Mucosa of descending colon (tissue), 3 donors: ENCODE measurements at regions not wholly inside any gene's neighbourhood (a gene's known extent, or its start where the extent isn't known, plus 50 kb on each side); places are given as distances from the start of the nearest gene placed in this dataset.

Experiments
- ATAC-seq: fragments of 200-7000 bp; cut with Tn5 transposase; one replicate; pipeline ENCODE4 v1.9.1; 2020; ENCODE audit warnings: mild to moderate bottlenecking, moderate library complexity
- DNase-seq, 3 donors: peaks; one replicate each; pipeline ENCODE4 v3.0.0-alpha.2; 2020
- H3K36me3 ChIP-seq: fragments of 200-600 bp; one replicate; pipeline ENCODE4 v1.8.0; 2021; ENCODE audit warnings: low read depth, mild to moderate bottlenecking
- H3K4me1 ChIP-seq: fragments of 200-600 bp; one replicate; pipeline ENCODE4 v1.8.0; 2021; ENCODE audit warnings: low read depth, mild to moderate bottlenecking
- H3K4me3 ChIP-seq: fragments of 200-600 bp; one replicate; pipeline ENCODE4 v1.8.0; 2021; ENCODE audit warnings: mild to moderate bottlenecking
- H3K9me3 ChIP-seq: fragments of 200-600 bp; one replicate; pipeline ENCODE4 v1.8.0; 2021; ENCODE audit warnings: mild to moderate bottlenecking
- CTCF ChIP-seq: fragments of 200-600 bp; IDR thresholded peaks from one replicate; pipeline ENCODE4 v1.8.0; 2022; ENCODE audit warnings: antibody characterized with exemption, mild to moderate bottlenecking
- intact Hi-C, 2 donors: fragments of 100-400 bp; cut with DNase I in 1 of 2; cut with micrococcal nuclease in 1 of 2; formaldehyde crosslinking; loops; one replicate each; pipeline versions ENCODE4 v1.11.0 to v1.11.1; 2022; cut with DNase I, micrococcal nuclease
- donor health status: DM: no; HTN: no; CAD: no; lungs with moderate emphysema.
- donor health status: DM: no; HTN: no; CAD: no.
- donor health status: DM: no; HTN: yes; CAD: no.

- no peaks in the 10 kb centered on the region for H3K4me1 ChIP-seq
- ATAC-seq (no peak), DNase-seq (no peak)
- H3K4me3 ChIP-seq = no peak overlapping the region
- no peaks in the 10 kb centered on the region for H3K36me3 ChIP-seq
- no peak for TF ChIP-seq CTCF
- no peaks in the 10 kb centered on the region for H3K9me3 ChIP-seq
- intact Hi-C loops = no loop called here
These were observed 56.1 kb downstream of the BTG1 start for GRCh38 chr12:92089559-92089958.

- Histone ChIP-seq H3K4me1 (no peaks in the 10 kb centered on the region), H3K4me3 (no peak overlapping the region), H3K36me3 (no peaks in the 10 kb centered on the region), H3K9me3 (no peaks in the 10 kb centered on the region)
- DNase-seq (no peak), ATAC-seq (peak; percentile 55)
- intact Hi-C loops = no loop called here
- TF ChIP-seq CTCF = no peak
These were observed 56.8 kb downstream of the BTG1 start for GRCh38 chr12:92088805-92089204.

GRCh38 chr12:92085736-92086040 is 60.0 kb downstream of the BTG1 start:
- no peak overlapping the region for H3K4me3 ChIP-seq
- no peaks in the 10 kb centered on the region for H3K4me1 ChIP-seq
- H3K9me3 ChIP-seq = no peaks in the 10 kb centered on the region
- intact Hi-C loops = no loop called here
- TF ChIP-seq CTCF = no peak
- DNase-seq (no peak), ATAC-seq (no peak)
- H3K36me3 ChIP-seq = no peaks in the 10 kb centered on the region

- Histone ChIP-seq H3K4me3 (no peak overlapping the region), H3K9me3 (no peaks in the 10 kb centered on the region), H3K4me1 (no peaks in the 10 kb centered on the region), H3K36me3 (no peaks in the 10 kb centered on the region)
- ATAC-seq = peak; percentile 35
- intact Hi-C loops = no loop called here
- TF ChIP-seq CTCF = no peak
- no peak for DNase-seq
These were observed 60.5 kb downstream of the BTG1 start for GRCh38 chr12:92085040-92085735.

- DNase-seq (no peak), ATAC-seq (no peak)
- no peak for TF ChIP-seq CTCF
- Histone ChIP-seq H3K4me3 (no peak overlapping the region), H3K4me1 (peaks cover 5% of the 10 kb centered on the region), H3K36me3 (no peaks in the 10 kb centered on the region), H3K9me3 (no peaks in the 10 kb centered on the region)
- intact Hi-C loops = no loop called here
These were observed 64.7 kb downstream of the BTG1 start for GRCh38 chr12:92080911-92081285.

- Histone ChIP-seq H3K36me3 (no peaks in the 10 kb centered on the region), H3K4me3 (no peak overlapping the region), H3K9me3 (no peaks in the 10 kb centered on the region), H3K4me1 (peaks cover 5% of the 10 kb centered on the region)
- ATAC-seq (no peak), DNase-seq (no peak)
- no peak for TF ChIP-seq CTCF
- intact Hi-C loops = no loop called here
These were observed 66.6 kb downstream of the BTG1 start for GRCh38 chr12:92079054-92079385.
